AG10803 (cell line): ENCODE measurements at regions not wholly inside any gene's neighbourhood (a gene's known extent, or its start where the extent isn't known, plus 50 kb on each side); places are given as distances from the start of the nearest gene placed in this dataset.
A peak's percentile ranks its signal among the peaks of the same experiment; 100 is the strongest.

Experiments
- DNase-seq: peaks from one replicate; pipeline ENCODE4 v3.0.0; 2010; ENCODE audit warnings: low read depth
- H3K4me3 ChIP-seq: 2 replicates; pipeline ENCODE4 v1.5.1; 2011; ENCODE audit warnings: mild to moderate bottlenecking, low read length, control low read depth
- CTCF ChIP-seq: conservative IDR thresholded peaks from 2 replicates; pipeline ENCODE4 v1.5.1; 2011; ENCODE audit warnings: mild to moderate bottlenecking, low read length, control low read depth, inconsistent platforms

GRCh38 chr10:106338486-106338885 lies 826.0 kb downstream of the SORCS1 start:
- peak; percentile 53 for DNase-seq
- TF ChIP-seq CTCF: no peak
- H3K4me3 ChIP-seq: no peak overlapping the region

- H3K4me3 ChIP-seq: no peak overlapping the region
- TF ChIP-seq CTCF: no peak
- DNase-seq: no peak
These were observed 827.6 kb downstream of the SORCS1 start for GRCh38 chr10:106336874-106337273.

- TF ChIP-seq CTCF: no peak
- no peak overlapping the region for H3K4me3 ChIP-seq
- no peak for DNase-seq
These were observed 836.8 kb downstream of the SORCS1 start for GRCh38 chr10:106327747-106328146.

- no peak for TF ChIP-seq CTCF
These were observed 843.6 kb downstream of the SORCS1 start for GRCh38 chr10:106320876-106321275.

GRCh38 chr10:106320078-106320477 lies 844.4 kb downstream of the SORCS1 start:
- no peak overlapping the region for H3K4me3 ChIP-seq
- TF ChIP-seq CTCF: no peak
- DNase-seq: no peak

More at GRCh38 chr10:106320876-106321275, 843.6 kb downstream of the SORCS1 start:
- H3K4me3 ChIP-seq: no peak overlapping the region
- no peak for DNase-seq

GRCh38 chr10:106317554-106317953 lies 847.0 kb downstream of the SORCS1 start:
- DNase-seq: no peak
- H3K4me3 ChIP-seq: no peak overlapping the region
- TF ChIP-seq CTCF: no peak

GRCh38 chr10:106313041-106313440 lies 851.5 kb downstream of the SORCS1 start:
- no peak overlapping the region for H3K4me3 ChIP-seq
- no peak for DNase-seq
- no peak for TF ChIP-seq CTCF
